ENCODE measurements at regions not wholly inside any gene's neighbourhood (a gene's known extent, or its start where the extent isn't known, plus 50 kb on each side); places are given as distances from the start of the nearest gene placed in this dataset.

GRCh38 chr6:113092795-113093194 lies 745.7 kb downstream of the RFPL4B start:
- TF ChIP-seq CTCF (IDR thresholded peaks at IDR 0.05; ENCODE audit: insufficient read depth, low read depth, low read length), result no peak
- no peak for TF ChIP-seq EZH2 (IDR thresholded peaks at IDR 0.05; ENCODE audit: insufficient read depth, low read length)
